Stomach (tissue), 8 donors: ENCODE measurements at regions not wholly inside any gene's neighbourhood (a gene's known extent, or its start where the extent isn't known, plus 50 kb on each side); places are given as distances from the start of the nearest gene placed in this dataset.

Source experiments
- DNase-seq, 2 donors: peaks; one replicate each; pipeline versions ENCODE4 v3.0.0 to v3.0.0-alpha.2; 2013 to 2019
- H3K27ac ChIP-seq, 5 donors: fragments of 200-600 bp in 4 of 5; sonication (generic) in 4 of 5; one replicate each; pipeline ENCODE4 v1.5.1; 2013 to 2019; ENCODE audit warnings: mild to moderate bottlenecking in 1 of 5, moderate library complexity in 1 of 5
- H3K27me3 ChIP-seq, 3 donors: fragments of 200-600 bp; sonication (generic); one replicate each; pipeline ENCODE4 v1.5.1; 2017 to 2019; ENCODE audit warnings: mixed run types in 1 of 3
- H3K36me3 ChIP-seq, 4 donors: fragments of 200-600 bp; sonication (generic); 1 replicate in 3 of 4; 2 replicates in 1 of 4; pipeline ENCODE4 v1.5.1; 2016 to 2019
- H3K4me1 ChIP-seq, 4 donors: fragments of 200-600 bp; sonication (generic); one replicate each; pipeline ENCODE4 v1.5.1; 2016 to 2019
- H3K4me3 ChIP-seq, 4 donors: fragments of 200-600 bp; sonication (generic) in 3 of 4; one replicate each; pipeline ENCODE4 v1.5.1; 2016 to 2019; ENCODE audit warnings: mild to moderate bottlenecking in 1 of 4
- H3K9me3 ChIP-seq, 4 donors: fragments of 200-600 bp; sonication (generic); one replicate each; pipeline ENCODE4 v1.5.1; 2016 to 2019
- EP300 ChIP-seq: sonication (generic); formaldehyde crosslinking; IDR thresholded peaks from one replicate; pipeline ENCODE4 v1.6.1; 2017; ENCODE audit warnings: antibody characterized with exemption
- POLR2A ChIP-seq, 4 donors: fragments of 450-650 bp; IDR thresholded peaks; one replicate each; pipeline ENCODE4 v1.6.1; 2016; ENCODE audit warnings: antibody characterized with exemption in 4 of 4, control low read depth in 2 of 4, mild to moderate bottlenecking in 1 of 4, moderate library complexity in 1 of 4
- POLR2AphosphoS5 ChIP-seq, 3 donors: sonication (generic); formaldehyde crosslinking; IDR thresholded peaks; one replicate each; pipeline ENCODE4 v1.6.1; 2016; ENCODE audit warnings: antibody characterized with exemption in 3 of 3
- WGBS, 5 donors: extraction: QIAGEN DNeasy Blood & Tissue Kit in 3 of 5; methylation state at CpG; one replicate each; pipeline versions ENCODE4 v1.1.5 to v1.1.7; 2013 to 2018; 5-methylcytosine and 5-hydroxymethylcytosine counted together
- intact Hi-C: fragments of 100-400 bp; cut with DNase I; formaldehyde crosslinking; loops from one replicate; pipeline ENCODE4 v1.15.1; 2023; ENCODE audit warnings: low total_unique reads
- TF ChIP-seq, protein P1 (sequence below), 7 experiments: fragments of 450-650 bp in 4 of 7; fragments of 200-600 bp in 3 of 7; sonication (generic) in 3 of 7; IDR thresholded peaks; one replicate each; pipeline ENCODE4 v1.5.1; 2016 to 2019; ENCODE audit warnings: antibody characterized with exemption in 7 of 7, control low read depth in 2 of 7, mild to moderate bottlenecking in 1 of 7
- donor health status: healthy with polysubstance abuse.
- donor health status: Bipolar disorder and iron deficiency.
- donor health status: healthy.

GRCh38 chr16:50485232-50485631 is 63.0 kb upstream of the NKD1 start:
- Histone ChIP-seq H3K27me3 (no peaks in the 10 kb centered on the region), H3K27ac (no peak overlapping the region), H3K4me3 (no peak overlapping the region), H3K4me1 (no peaks in the 10 kb centered on the region), H3K9me3 (peaks cover 0 to 9% (median 0%) of the 10 kb centered on the region in 4 donors), H3K36me3 (no peaks in the 10 kb centered on the region)
- intact Hi-C loops: no loop called here
- DNase-seq: no peak
- 93 to 98% (median 96%) methylated on average over 2 of the region's 2 CpGs for WGBS, 5 donors
- TF ChIP-seq, protein P1, sequence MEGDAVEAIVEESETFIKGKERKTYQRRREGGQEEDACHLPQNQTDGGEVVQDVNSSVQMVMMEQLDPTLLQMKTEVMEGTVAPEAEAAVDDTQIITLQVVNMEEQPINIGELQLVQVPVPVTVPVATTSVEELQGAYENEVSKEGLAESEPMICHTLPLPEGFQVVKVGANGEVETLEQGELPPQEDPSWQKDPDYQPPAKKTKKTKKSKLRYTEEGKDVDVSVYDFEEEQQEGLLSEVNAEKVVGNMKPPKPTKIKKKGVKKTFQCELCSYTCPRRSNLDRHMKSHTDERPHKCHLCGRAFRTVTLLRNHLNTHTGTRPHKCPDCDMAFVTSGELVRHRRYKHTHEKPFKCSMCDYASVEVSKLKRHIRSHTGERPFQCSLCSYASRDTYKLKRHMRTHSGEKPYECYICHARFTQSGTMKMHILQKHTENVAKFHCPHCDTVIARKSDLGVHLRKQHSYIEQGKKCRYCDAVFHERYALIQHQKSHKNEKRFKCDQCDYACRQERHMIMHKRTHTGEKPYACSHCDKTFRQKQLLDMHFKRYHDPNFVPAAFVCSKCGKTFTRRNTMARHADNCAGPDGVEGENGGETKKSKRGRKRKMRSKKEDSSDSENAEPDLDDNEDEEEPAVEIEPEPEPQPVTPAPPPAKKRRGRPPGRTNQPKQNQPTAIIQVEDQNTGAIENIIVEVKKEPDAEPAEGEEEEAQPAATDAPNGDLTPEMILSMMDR (IDR thresholded peaks at IDR 0.05): no peak
- TF ChIP-seq EP300: no peak
- no peak for TF ChIP-seq POLR2AphosphoS5 (IDR thresholded peaks at IDR 0.05)
- TF ChIP-seq POLR2A (IDR thresholded peaks at IDR 0.05): no peak

GRCh38 chr16:50482271-50482670 is 65.9 kb upstream of the NKD1 start:
- Histone ChIP-seq H3K27ac (no peak overlapping the region), H3K36me3 (no peaks in the 10 kb centered on the region), H3K4me1 (peaks cover 0 to 11% (median 3%) of the 10 kb centered on the region in 4 donors), H3K9me3 (peaks cover 0 to 9% (median 0%) of the 10 kb centered on the region in 4 donors), H3K27me3 (peaks cover 0 to 8% (median 0%) of the 10 kb centered on the region in 3 donors), H3K4me3 (no peak overlapping the region)
- 55 to 88% (median 86%) methylated on average over 2 to 5 of the region's 5 CpGs for WGBS, 5 donors
- no peak for DNase-seq
- TF ChIP-seq EP300 (no peak), POLR2AphosphoS5 (IDR thresholded peaks at IDR 0.05) (no peak), POLR2A (IDR thresholded peaks at IDR 0.05) (no peak)
- TF ChIP-seq, protein P1 (IDR thresholded peaks at IDR 0.05): no peak
- intact Hi-C loops: no loop called here

GRCh38 chr16:50480206-50480605 is 68.0 kb upstream of the NKD1 start:
- Histone ChIP-seq H3K27ac (no peak overlapping the region), H3K27me3 (peaks cover 0 to 8% (median 0%) of the 10 kb centered on the region in 3 donors), H3K36me3 (no peaks in the 10 kb centered on the region), H3K4me3 (no peak overlapping the region), H3K9me3 (peaks cover 0 to 7% (median 0%) of the 10 kb centered on the region in 4 donors), H3K4me1 (peaks cover 0 to 11% (median 3%) of the 10 kb centered on the region in 4 donors)
- WGBS, 5 donors: 73 to 85% (median 76%) methylated on average over 3 of the region's 3 CpGs
- no peak for DNase-seq
- no peak for TF ChIP-seq POLR2A (IDR thresholded peaks at IDR 0.05)
- no peak for TF ChIP-seq EP300
- TF ChIP-seq, protein P1 (IDR thresholded peaks at IDR 0.05): no peak
- TF ChIP-seq POLR2AphosphoS5 (IDR thresholded peaks at IDR 0.05): no peak
- intact Hi-C loops: no loop called here

DNA sequence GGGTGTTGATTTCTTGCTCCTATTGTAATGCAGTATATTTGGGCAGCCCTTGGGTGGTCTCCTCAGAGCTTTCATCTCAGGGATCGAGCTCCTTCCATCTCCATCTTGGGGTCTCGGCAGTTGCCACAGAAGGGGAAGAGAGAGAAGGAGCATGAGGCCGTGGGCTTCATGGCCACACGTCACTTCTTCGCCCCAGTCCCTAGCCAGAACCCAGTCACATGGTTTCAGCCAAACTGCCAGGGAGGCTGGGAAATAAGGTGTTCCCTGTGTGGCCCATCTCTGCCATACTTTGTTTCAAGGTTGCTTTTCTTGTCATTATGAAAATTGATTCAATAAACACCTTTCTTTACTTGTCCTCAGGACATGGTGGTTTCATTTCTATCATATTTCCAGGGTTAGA is 68.4 kb upstream of the NKD1 start:
- H3K27me3 ChIP-seq: peaks cover 0 to 8% (median 0%) of the 10 kb centered on the region in 3 donors
- H3K9me3 ChIP-seq: peaks cover 0 to 3% (median 0%) of the 10 kb centered on the region in 4 donors
- TF ChIP-seq, protein P1 (IDR thresholded peaks at IDR 0.05): no peak
- TF ChIP-seq POLR2A (IDR thresholded peaks at IDR 0.05): no peak
- TF ChIP-seq POLR2AphosphoS5 (IDR thresholded peaks at IDR 0.05): no peak
- H3K4me1 ChIP-seq: peaks cover 0 to 11% (median 3%) of the 10 kb centered on the region in 4 donors
- no peak overlapping the region for H3K27ac ChIP-seq
- WGBS, 5 donors: 81 to 94% (median 88%) methylated on average over 3 to 5 of the region's 5 CpGs
- intact Hi-C loops: no loop called here
- H3K4me3 ChIP-seq: no peak overlapping the region
- no peaks in the 10 kb centered on the region for H3K36me3 ChIP-seq
- no peak for DNase-seq
